HCT116 (cell line): ENCODE measurements at regions not wholly inside any gene's neighbourhood (a gene's known extent, or its start where the extent isn't known, plus 50 kb on each side); places are given as distances from the start of the nearest gene placed in this dataset.

Source experiments
- ATAC-seq: fragments of 200-7000 bp; cut with Tn5 transposase; 2 replicates; pipeline ENCODE4 v1.9.1; 2020; ENCODE audit warnings: mild to moderate bottlenecking, moderate library complexity
- BruUV-seq: library from RNA; stranded (reverse); fragments of 400-500 nt; replicated peaks from 2 replicates; lab custom pipeline; 2021; lab: Mats Ljungman, UMichigan
- CTCF ChIA-PET: fragments of 300-600 bp; sonication (Branson Sonifier 250); formaldehyde crosslinking; loops from one replicate; lab custom pipeline; 2021; ENCODE audit warnings: antibody characterized with exemption; lab: Charles Lee
- POLR2A ChIA-PET: fragments of 300-600, 350-600 bp; sonication (Branson Sonifier 250); formaldehyde crosslinking; loops from one replicate; lab custom pipeline; 2021; ENCODE audit warnings: antibody characterized with exemption; lab: Charles Lee
- RAD21 ChIA-PET, 2 experiments: fragments of 300-600 bp; sonication (Branson Sonifier 250); formaldehyde crosslinking; loops; one replicate each; lab custom pipeline; 2023; ENCODE audit warnings: low total read pairs in 2 of 2; ENCODE audit not compliant: uncharacterized antibody in 2 of 2, unreplicated experiment in 2 of 2, low non-redundant PET in 1 of 2; lab: Charles Lee
- DNase-seq: peaks from one replicate; pipeline ENCODE4 v3.0.0-alpha.2; 2010; ENCODE audit warnings: low read depth, low spot score
- H2AFZ ChIP-seq: fragments of 200-600 bp; shearing (Covaris generic), sonication (generic); 2 replicates; pipeline ENCODE4 v1.6.1; 2017; ENCODE audit warnings: low read depth, mixed run types, mixed read lengths, antibody characterized with exemption, low read length; ENCODE audit not compliant: poor library complexity, severe bottlenecking
- H3K27ac ChIP-seq: 2 replicates; pipeline ENCODE4 v1.5.1; 2012; ENCODE audit warnings: low read depth, low read length
- H3K27me3 ChIP-seq: fragments of 200-600 bp; sonication (generic); 2 replicates; pipeline ENCODE4 v1.6.1; 2016; ENCODE audit warnings: mixed run types, low read length, mixed read lengths; ENCODE audit not compliant: insufficient read depth
- H3K36me3 ChIP-seq, 2 experiments: fragments of 200-500 bp in 1 of 2; fragments of 200-600 bp in 1 of 2; sonication (Bioruptor generic) in 1 of 2; sonication (generic) in 1 of 2; 2 replicates each; pipeline versions ENCODE4 v1.5.1 to v1.6.1; 2014 to 2016; ENCODE audit warnings: low read length in 2 of 2, inconsistent platforms in 1 of 2, mixed read lengths in 1 of 2, mixed run types in 1 of 2; ENCODE audit not compliant: insufficient read depth in 2 of 2, control insufficient read depth in 1 of 2
- H3K4me1 ChIP-seq, 2 experiments: fragments of 200-600 bp in 1 of 2; sonication (generic) in 1 of 2; 2 replicates each; pipeline versions ENCODE4 v1.5.1 to v1.6.1; 2012 to 2017; ENCODE audit warnings: low read length in 2 of 2, inconsistent platforms in 1 of 2, mild to moderate bottlenecking in 1 of 2, mixed read lengths in 1 of 2, mixed run types in 1 of 2, moderate library complexity in 1 of 2; ENCODE audit not compliant: insufficient read depth in 2 of 2, control insufficient read depth in 1 of 2
- H3K4me2 ChIP-seq: fragments of 200-600 bp; sonication (generic); 2 replicates; pipeline ENCODE4 v1.6.1; 2017; ENCODE audit warnings: mixed run types, low read length, mixed read lengths
- H3K4me3 ChIP-seq, 2 experiments: fragments of 200-600 bp in 1 of 2; sonication (generic) in 1 of 2; replicated peaks in 1 of 2; 2 replicates each; pipeline ENCODE4 v1.5.1; 2011 to 2016; ENCODE audit warnings: low read length in 2 of 2, control low read depth in 1 of 2, low read depth in 1 of 2, mild to moderate bottlenecking in 1 of 2, mixed read lengths in 1 of 2, mixed run types in 1 of 2
- H3K79me2 ChIP-seq: fragments of 200-600 bp; sonication (generic); 2 replicates; pipeline ENCODE4 v1.6.1; 2017; ENCODE audit warnings: mild to moderate bottlenecking, mixed run types, low read length, moderate library complexity, mixed read lengths; ENCODE audit not compliant: insufficient read depth
- H3K9ac ChIP-seq: fragments of 200-600 bp; sonication (generic); 2 replicates; pipeline ENCODE4 v1.6.1; 2016; ENCODE audit warnings: low read length, mixed read lengths
- H3K9me2 ChIP-seq: fragments of 200-600 bp; sonication (generic), shearing (Covaris generic); 2 replicates; pipeline ENCODE4 v1.6.1; 2017; ENCODE audit warnings: mixed run types, mild to moderate bottlenecking, moderate library complexity; ENCODE audit not compliant: insufficient read depth
- H3K9me3 ChIP-seq, 2 experiments: fragments of 200-500 bp in 1 of 2; fragments of 200-600 bp in 1 of 2; sonication (Bioruptor generic) in 1 of 2; sonication (generic) in 1 of 2; 2 replicates each; pipeline ENCODE4 v1.6.1; 2014 to 2017; ENCODE audit warnings: low read length in 2 of 2, mixed read lengths in 2 of 2, inconsistent platforms in 1 of 2, low read depth in 1 of 2, mild to moderate bottlenecking in 1 of 2, mixed run types in 1 of 2, moderate library complexity in 1 of 2; ENCODE audit not compliant: control insufficient read depth in 1 of 2, insufficient read depth in 1 of 2
- H4K20me1 ChIP-seq: fragments of 200-600 bp; sonication (generic), shearing (Covaris generic); 2 replicates; pipeline ENCODE4 v1.6.1; 2017; ENCODE audit warnings: mixed run types, mild to moderate bottlenecking, moderate library complexity; ENCODE audit not compliant: insufficient read depth
- CEBPB ChIP-seq: IDR thresholded peaks from 2 replicates; pipeline ENCODE4 v1.6.1; 2012; ENCODE audit warnings: low read depth
- ELF1 ChIP-seq: IDR thresholded peaks from 2 replicates; pipeline ENCODE4 v1.6.1; 2012; ENCODE audit warnings: low read depth, borderline replicate concordance
- EZH2 ChIP-seq: fragments of 200-600 bp; sonication (generic); IDR thresholded peaks from 2 replicates; pipeline ENCODE4 v1.6.1; 2017; ENCODE audit warnings: antibody characterized with exemption, mixed run types
- FOSL1 ChIP-seq: IDR thresholded peaks from 2 replicates; pipeline ENCODE4 v1.6.1; 2012; ENCODE audit warnings: low read depth
- JUND ChIP-seq: IDR thresholded peaks from 2 replicates; pipeline ENCODE4 v1.6.1; 2012
- POLR2AphosphoS5 ChIP-seq: IDR thresholded peaks from 2 replicates; pipeline ENCODE4 v1.6.1; 2011; ENCODE audit warnings: mild to moderate bottlenecking, low read depth, low read length, moderate library complexity
- RAD21 ChIP-seq: IDR thresholded peaks from 2 replicates; pipeline ENCODE4 v1.6.1; 2012; ENCODE audit warnings: low read depth, mild to moderate bottlenecking
- SIN3A ChIP-seq: IDR thresholded peaks from 2 replicates; pipeline ENCODE4 v1.6.1; 2012; ENCODE audit warnings: low read depth
- SRF ChIP-seq: IDR thresholded peaks from 2 replicates; pipeline ENCODE4 v1.6.1; 2012; ENCODE audit warnings: low read depth
- TCF7L2 ChIP-seq: IDR thresholded peaks from 2 replicates; pipeline ENCODE4 v1.7.0; 2011; ENCODE audit warnings: borderline replicate concordance, inconsistent platforms; ENCODE audit not compliant: insufficient read depth, insufficient read length; ENCODE audit errors: extremely low read depth
- YY1 ChIP-seq: IDR thresholded peaks from 2 replicates; pipeline ENCODE4 v1.6.1; 2011; ENCODE audit warnings: low read length, low read depth, moderate library complexity, mild to moderate bottlenecking; ENCODE audit not compliant: insufficient replicate concordance; ENCODE audit errors: extremely low read depth
- ZFX ChIP-seq: fragments of 450-650 bp; IDR thresholded peaks from 2 replicates; pipeline ENCODE4 v1.6.1; 2017
- ZNF274 ChIP-seq: fragments of 200-500 bp; sonication (Bioruptor generic); IDR thresholded peaks from 2 replicates; pipeline ENCODE4 v1.6.1; 2014; ENCODE audit warnings: mild to moderate bottlenecking, low read depth, low read length, inconsistent platforms
- intact Hi-C: fragments of 100-400 bp; cut with micrococcal nuclease; formaldehyde crosslinking; loops from 2 replicates; pipeline ENCODE4 v1.10.0; 2022
- TF ChIP-seq, protein P1 (sequence below): IDR thresholded peaks from 2 replicates; pipeline ENCODE4 v1.6.1; 2012
- TF ChIP-seq, protein P2 (sequence below): IDR thresholded peaks from 2 replicates; pipeline ENCODE4 v1.6.1; 2011; ENCODE audit warnings: mild to moderate bottlenecking, low read length, moderate library complexity; ENCODE audit not compliant: insufficient replicate concordance; ENCODE audit errors: extremely low read depth
- TF ChIP-seq, protein P3 (sequence below), 3 experiments: fragments of 200-600 bp in 1 of 3; sonication (generic) in 1 of 3; IDR thresholded peaks in 2 of 3; conservative IDR thresholded peaks in 1 of 3; 2 replicates each; pipeline ENCODE4 v1.5.1; 2012 to 2017; ENCODE audit warnings: low read depth in 2 of 3, low read length in 2 of 3, antibody characterized with exemption in 1 of 3, borderline replicate concordance in 1 of 3, control low read depth in 1 of 3, mild to moderate bottlenecking in 1 of 3, mixed read lengths in 1 of 3, mixed run types in 1 of 3, moderate library complexity in 1 of 3; ENCODE audit not compliant: insufficient read depth in 1 of 3

DNA sequence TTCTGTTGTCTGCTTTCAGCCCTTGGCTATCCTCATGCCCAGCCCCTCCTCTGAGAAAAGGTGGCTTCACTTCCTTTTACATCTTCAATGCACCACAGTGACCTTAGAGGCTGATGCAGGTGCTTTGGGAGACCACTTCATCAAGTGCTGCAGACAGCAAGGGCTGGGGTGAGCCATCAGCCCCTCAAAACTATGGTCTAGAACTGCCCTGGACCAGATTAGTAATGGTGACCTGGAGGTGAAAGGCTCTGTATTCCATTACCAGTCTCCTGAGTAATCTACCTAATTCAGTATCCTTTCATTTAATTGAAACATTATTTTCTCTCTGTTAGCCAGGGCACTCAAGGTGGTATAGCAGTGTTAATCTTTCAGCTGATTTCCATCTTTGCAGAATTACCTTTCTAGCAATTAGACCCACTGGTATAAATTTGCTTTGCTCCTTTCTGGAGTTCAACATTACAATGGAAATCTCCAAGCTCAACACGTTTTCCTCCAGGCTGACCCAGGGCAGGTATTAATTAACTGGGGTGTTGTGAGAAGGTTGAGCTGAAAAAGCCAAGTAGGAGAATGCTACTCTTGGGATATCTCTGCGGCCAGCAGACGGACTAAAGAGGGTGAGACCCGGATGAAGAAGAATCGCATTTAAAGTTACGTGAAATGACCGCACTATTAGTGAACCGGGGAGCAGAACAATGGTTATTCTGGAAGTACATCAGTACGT, 469.0 kb downstream of the MEIS1 start:
- CTCF ChIA-PET = no interaction called here

DNA sequence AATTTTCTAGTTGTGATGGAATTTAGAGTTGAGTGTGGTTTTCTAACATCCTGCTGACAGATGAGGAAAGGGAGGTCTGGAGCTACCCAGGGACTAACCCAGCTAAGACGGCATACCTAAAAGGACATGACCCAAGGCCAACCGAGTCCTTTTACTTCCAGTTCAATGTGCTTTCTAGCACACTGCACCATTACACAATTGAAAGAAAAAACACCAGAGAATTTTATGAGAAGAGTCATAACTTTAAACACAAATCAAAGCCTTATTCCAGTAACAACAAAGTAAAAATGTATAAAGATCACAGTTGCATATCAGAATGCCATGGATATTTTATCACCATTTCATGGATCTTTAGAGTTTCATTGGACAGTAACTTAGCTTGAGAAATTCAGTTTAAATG, 480.3 kb downstream of the MEIS1 start:
- POLR2A ChIA-PET = no interaction called here
- intact Hi-C loops = no loop called here
- CTCF ChIA-PET = no interaction called here
- no peak overlapping the region for H3K9ac ChIP-seq
- no peaks in the 10 kb centered on the region for H3K79me2 ChIP-seq
- H3K4me1 ChIP-seq = no peaks in the 10 kb centered on the region
- RAD21 ChIA-PET = no interaction called here
- no peak overlapping the region for H3K4me2 ChIP-seq
- H2AFZ ChIP-seq = no peak overlapping the region
- no peak overlapping the region for H3K4me3 ChIP-seq
- BruUV-seq = no TSS peak
- no peak for DNase-seq
- no peaks in the 10 kb centered on the region for H3K27me3 ChIP-seq
- no peak overlapping the region for H3K27ac ChIP-seq
- H4K20me1 ChIP-seq = no peaks in the 10 kb centered on the region
- ATAC-seq = no peak
- H3K36me3 ChIP-seq = no peaks in the 10 kb centered on the region; a peak in 1 of 4 replicates
- peaks cover 0 to 5% of the 10 kb centered on the region in 2 experiments; a peak in 1 of 4 replicates for H3K9me3 ChIP-seq
- no peaks in the 10 kb centered on the region for H3K9me2 ChIP-seq
- TF ChIP-seq TCF7L2 (no peak), SIN3A (no peak), ZNF274 (no peak), ELF1 (no peak), RAD21 (no peak), EZH2 (no peak), FOSL1 (no peak), POLR2AphosphoS5 (no peak), CEBPB (no peak), ZFX (no peak), YY1 (no peak), JUND (no peak)
- TF ChIP-seq, protein P1, sequence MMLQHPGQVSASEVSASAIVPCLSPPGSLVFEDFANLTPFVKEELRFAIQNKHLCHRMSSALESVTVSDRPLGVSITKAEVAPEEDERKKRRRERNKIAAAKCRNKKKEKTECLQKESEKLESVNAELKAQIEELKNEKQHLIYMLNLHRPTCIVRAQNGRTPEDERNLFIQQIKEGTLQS = no peak
- TF ChIP-seq, protein P2, sequence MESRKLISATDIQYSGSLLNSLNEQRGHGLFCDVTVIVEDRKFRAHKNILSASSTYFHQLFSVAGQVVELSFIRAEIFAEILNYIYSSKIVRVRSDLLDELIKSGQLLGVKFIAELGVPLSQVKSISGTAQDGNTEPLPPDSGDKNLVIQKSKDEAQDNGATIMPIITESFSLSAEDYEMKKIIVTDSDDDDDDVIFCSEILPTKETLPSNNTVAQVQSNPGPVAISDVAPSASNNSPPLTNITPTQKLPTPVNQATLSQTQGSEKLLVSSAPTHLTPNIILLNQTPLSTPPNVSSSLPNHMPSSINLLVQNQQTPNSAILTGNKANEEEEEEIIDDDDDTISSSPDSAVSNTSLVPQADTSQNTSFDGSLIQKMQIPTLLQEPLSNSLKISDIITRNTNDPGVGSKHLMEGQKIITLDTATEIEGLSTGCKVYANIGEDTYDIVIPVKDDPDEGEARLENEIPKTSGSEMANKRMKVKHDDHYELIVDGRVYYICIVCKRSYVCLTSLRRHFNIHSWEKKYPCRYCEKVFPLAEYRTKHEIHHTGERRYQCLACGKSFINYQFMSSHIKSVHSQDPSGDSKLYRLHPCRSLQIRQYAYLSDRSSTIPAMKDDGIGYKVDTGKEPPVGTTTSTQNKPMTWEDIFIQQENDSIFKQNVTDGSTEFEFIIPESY = no peak
- TF ChIP-seq, protein P3, sequence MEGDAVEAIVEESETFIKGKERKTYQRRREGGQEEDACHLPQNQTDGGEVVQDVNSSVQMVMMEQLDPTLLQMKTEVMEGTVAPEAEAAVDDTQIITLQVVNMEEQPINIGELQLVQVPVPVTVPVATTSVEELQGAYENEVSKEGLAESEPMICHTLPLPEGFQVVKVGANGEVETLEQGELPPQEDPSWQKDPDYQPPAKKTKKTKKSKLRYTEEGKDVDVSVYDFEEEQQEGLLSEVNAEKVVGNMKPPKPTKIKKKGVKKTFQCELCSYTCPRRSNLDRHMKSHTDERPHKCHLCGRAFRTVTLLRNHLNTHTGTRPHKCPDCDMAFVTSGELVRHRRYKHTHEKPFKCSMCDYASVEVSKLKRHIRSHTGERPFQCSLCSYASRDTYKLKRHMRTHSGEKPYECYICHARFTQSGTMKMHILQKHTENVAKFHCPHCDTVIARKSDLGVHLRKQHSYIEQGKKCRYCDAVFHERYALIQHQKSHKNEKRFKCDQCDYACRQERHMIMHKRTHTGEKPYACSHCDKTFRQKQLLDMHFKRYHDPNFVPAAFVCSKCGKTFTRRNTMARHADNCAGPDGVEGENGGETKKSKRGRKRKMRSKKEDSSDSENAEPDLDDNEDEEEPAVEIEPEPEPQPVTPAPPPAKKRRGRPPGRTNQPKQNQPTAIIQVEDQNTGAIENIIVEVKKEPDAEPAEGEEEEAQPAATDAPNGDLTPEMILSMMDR (IDR thresholded peaks at IDR 0.05 in 2 of 3, conservative IDR thresholded peaks at IDR 0.05 in 1 of 3; ENCODE audit: borderline replicate concordance in 1 of 3, insufficient read depth in 1 of 3, low read depth in 2 of 3, low read length in 2 of 3) = no peak

More for the DNA sequence above, 469.0 kb downstream of the MEIS1 start:
- Histone ChIP-seq H2AFZ (no peak overlapping the region), H4K20me1 (no peaks in the 10 kb centered on the region), H3K9me2 (no peaks in the 10 kb centered on the region), H3K4me1 (no peaks in the 10 kb centered on the region), H3K4me2 (no peak overlapping the region), H3K9ac (no peak overlapping the region), H3K36me3 (no peaks in the 10 kb centered on the region), H3K4me3 (no peak overlapping the region), H3K9me3 (peaks cover 0 to 4% of the 10 kb centered on the region in 2 experiments; a peak in 1 of 4 replicates), H3K27me3 (no peaks in the 10 kb centered on the region), H3K79me2 (no peaks in the 10 kb centered on the region), H3K27ac (no peak overlapping the region)
- ATAC-seq (no peak), DNase-seq (no peak)
- no TSS peak for BruUV-seq
- TF ChIP-seq, protein P1 = no peak
- TF ChIP-seq SRF = no peak
- RAD21 ChIA-PET = no interaction called here
- POLR2A ChIA-PET = no interaction called here
- intact Hi-C loops = no loop called here
